Vagina (tissue), 2 donors: ENCODE measurements at regions not wholly inside any gene's neighbourhood (a gene's known extent, or its start where the extent isn't known, plus 50 kb on each side); places are given as distances from the start of the nearest gene placed in this dataset.

Experiments
- CTCF ChIP-seq, 3 experiments: fragments of 450-650 bp in 2 of 3; fragments of 200-600 bp in 1 of 3; sonication (generic) in 1 of 3; IDR thresholded peaks; one replicate each; pipeline ENCODE4 v1.5.1; 2017 to 2019; ENCODE audit warnings: antibody characterized with exemption in 3 of 3, mild to moderate bottlenecking in 2 of 3, moderate library complexity in 2 of 3
- POLR2A ChIP-seq, 2 donors: fragments of 450-650 bp; IDR thresholded peaks; one replicate each; pipeline ENCODE4 v1.6.1; 2017; ENCODE audit warnings: antibody characterized with exemption in 2 of 2, mild to moderate bottlenecking in 2 of 2, moderate library complexity in 2 of 2
- POLR2AphosphoS5 ChIP-seq, 2 donors: sonication (generic); formaldehyde crosslinking; IDR thresholded peaks; one replicate each; pipeline ENCODE4 v1.9.0; 2017; ENCODE audit warnings: antibody characterized with exemption in 2 of 2, mild to moderate bottlenecking in 2 of 2, low read depth in 1 of 2; ENCODE audit not compliant: insufficient read depth in 1 of 2

GRCh38 chrX:39052751-39053150 lies 251.5 kb downstream of the MID1IP1 start:
- TF ChIP-seq POLR2A (IDR thresholded peaks at IDR 0.05) (no peak), CTCF (IDR thresholded peaks at IDR 0.05) (no peak), POLR2AphosphoS5 (IDR thresholded peaks at IDR 0.05; ENCODE audit: insufficient read depth in 1 of 2, low read depth in 1 of 2) (no peak)
